Neural progenitor cell (in vitro differentiated cells): ENCODE measurements at regions not wholly inside any gene's neighbourhood (a gene's known extent, or its start where the extent isn't known, plus 50 kb on each side); places are given as distances from the start of the nearest gene placed in this dataset.

Experiments used
- DNase-seq: peaks from one replicate; pipeline ENCODE4 v3.0.0-alpha.2; 2016; ENCODE audit warnings: low spot score
- H2AFZ ChIP-seq: fragments of 200-600 bp; sonication (generic); replicated peaks from 2 replicates; pipeline ENCODE4 v1.6.1; 2016; ENCODE audit warnings: antibody characterized with exemption
- H3F3A ChIP-seq: fragments of 200-600 bp; sonication (generic); 2 replicates; pipeline ENCODE4 v1.6.1; 2016; ENCODE audit warnings: antibody characterized with exemption, low read depth
- H3K27ac ChIP-seq: fragments of 200-600 bp; sonication (generic); 2 replicates; pipeline ENCODE4 v1.5.1; 2016; ENCODE audit warnings: mild to moderate bottlenecking
- H3K27me3 ChIP-seq: fragments of 200-600 bp; sonication (generic); 2 replicates; pipeline ENCODE4 v1.6.1; 2016; ENCODE audit warnings: mild to moderate bottlenecking, moderate library complexity
- H3K36me3 ChIP-seq: fragments of 200-600 bp; sonication (generic); 2 replicates; pipeline ENCODE4 v1.5.1; 2016
- H3K4me1 ChIP-seq: fragments of 200-600 bp; sonication (generic); 2 replicates; pipeline ENCODE4 v1.6.1; 2016; ENCODE audit warnings: mixed run types
- H3K4me2 ChIP-seq: fragments of 200-600 bp; sonication (generic); 2 replicates; pipeline ENCODE4 v1.6.1; 2016
- H3K4me3 ChIP-seq: fragments of 200-600 bp; sonication (generic); 2 replicates; pipeline ENCODE4 v1.5.1; 2016
- H3K79me2 ChIP-seq: fragments of 200-600 bp; sonication (generic); 2 replicates; pipeline ENCODE4 v1.6.1; 2016; ENCODE audit warnings: low read depth
- H3K9ac ChIP-seq: fragments of 200-600 bp; sonication (generic); 2 replicates; pipeline ENCODE4 v1.6.1; 2016
- H3K9me3 ChIP-seq: fragments of 200-600 bp; sonication (generic); 2 replicates; pipeline ENCODE4 v1.5.1; 2016; ENCODE audit warnings: low read depth
- H4K20me1 ChIP-seq: fragments of 200-600 bp; sonication (generic); 2 replicates; pipeline ENCODE4 v1.6.1; 2016; ENCODE audit warnings: low read depth
- H3K27ac Mint-ChIP-seq: 3 replicates; pipeline ENCODE4 v1.8.0; 2021; ENCODE audit warnings: mixed read lengths
- H3K27me3 Mint-ChIP-seq: 2 replicates; pipeline ENCODE4 v1.8.0; 2022; ENCODE audit warnings: low read depth, mild to moderate bottlenecking, inconsistent platforms, moderate library complexity, mixed read lengths; ENCODE audit not compliant: insufficient read depth
- H3K36me3 Mint-ChIP-seq: 3 replicates; pipeline ENCODE4 v1.8.0; 2021; ENCODE audit warnings: mixed read lengths
- H3K4me1 Mint-ChIP-seq: 3 replicates; pipeline ENCODE4 v1.8.0; 2021; ENCODE audit warnings: mixed read lengths
- H3K4me3 Mint-ChIP-seq: 3 replicates; pipeline ENCODE4 v1.8.0; 2021; ENCODE audit warnings: mild to moderate bottlenecking, moderate library complexity, mixed read lengths
- H3K9me3 Mint-ChIP-seq: 3 replicates; pipeline ENCODE4 v1.8.0; 2020; ENCODE audit warnings: mixed read lengths
- CTCF ChIP-seq: fragments of 200-600 bp; sonication (generic); IDR thresholded peaks from 2 replicates; pipeline ENCODE4 v1.5.1; 2017; ENCODE audit warnings: antibody characterized with exemption, mild to moderate bottlenecking
- EZH2 ChIP-seq: fragments of 200-600 bp; sonication (generic); IDR thresholded peaks from 2 replicates; pipeline ENCODE4 v1.6.1; 2017; ENCODE audit warnings: antibody characterized with exemption, mild to moderate bottlenecking, moderate library complexity
- EZH2phosphoT487 ChIP-seq: fragments of 200-600 bp; sonication (generic); IDR thresholded peaks from 2 replicates; pipeline ENCODE4 v1.6.1; 2017; ENCODE audit warnings: antibody characterized with exemption

- Histone ChIP-seq H2AFZ (no peak overlapping the region), H3F3A (no peaks in the 10 kb centered on the region), H3K27me3 (no peaks in the 10 kb centered on the region), H3K4me2 (no peak overlapping the region), H3K9ac (no peak overlapping the region), H4K20me1 (no peaks in the 10 kb centered on the region), H3K36me3 (no peaks in the 10 kb centered on the region), H3K79me2 (no peaks in the 10 kb centered on the region), H3K9me3 (no peaks in the 10 kb centered on the region), H3K27ac (no peak overlapping the region), H3K4me1 (no peaks in the 10 kb centered on the region), H3K4me3 (no peak overlapping the region)
- no peak overlapping the region for H3K4me3 Mint-ChIP-seq
- no peak for DNase-seq
- H3K36me3 Mint-ChIP-seq: no peaks in the 10 kb centered on the region
- no peaks in the 10 kb centered on the region for H3K4me1 Mint-ChIP-seq
- H3K27me3 Mint-ChIP-seq: peaks cover 3% of the 10 kb centered on the region
- no peak overlapping the region for H3K27ac Mint-ChIP-seq
- TF ChIP-seq CTCF (no peak), EZH2 (no peak), EZH2phosphoT487 (no peak)
- H3K9me3 Mint-ChIP-seq: peaks cover 14% of the 10 kb centered on the region
Observed at GRCh38 chr9:87076825-87077224, 129.5 kb upstream of the GAS1 start.

GRCh38 chr9:87077986-87078385 is 130.7 kb upstream of the GAS1 start:
- Histone ChIP-seq H3K9me3 (no peaks in the 10 kb centered on the region), H3K36me3 (no peaks in the 10 kb centered on the region), H3K27ac (no peak overlapping the region), H3F3A (no peaks in the 10 kb centered on the region), H3K4me2 (no peak overlapping the region), H4K20me1 (no peaks in the 10 kb centered on the region), H3K9ac (no peak overlapping the region), H3K4me1 (no peaks in the 10 kb centered on the region), H3K4me3 (no peak overlapping the region), H3K79me2 (no peaks in the 10 kb centered on the region), H2AFZ (no peak overlapping the region), H3K27me3 (no peaks in the 10 kb centered on the region)
- Mint-ChIP-seq H3K27ac (no peak overlapping the region), H3K27me3 (peaks cover 3% of the 10 kb centered on the region), H3K9me3 (peaks cover 14% of the 10 kb centered on the region), H3K36me3 (no peaks in the 10 kb centered on the region), H3K4me3 (no peak overlapping the region), H3K4me1 (no peaks in the 10 kb centered on the region)
- TF ChIP-seq EZH2phosphoT487: no peak
- no peak for TF ChIP-seq EZH2
- TF ChIP-seq CTCF: no peak
- no peak for DNase-seq

DNA sequence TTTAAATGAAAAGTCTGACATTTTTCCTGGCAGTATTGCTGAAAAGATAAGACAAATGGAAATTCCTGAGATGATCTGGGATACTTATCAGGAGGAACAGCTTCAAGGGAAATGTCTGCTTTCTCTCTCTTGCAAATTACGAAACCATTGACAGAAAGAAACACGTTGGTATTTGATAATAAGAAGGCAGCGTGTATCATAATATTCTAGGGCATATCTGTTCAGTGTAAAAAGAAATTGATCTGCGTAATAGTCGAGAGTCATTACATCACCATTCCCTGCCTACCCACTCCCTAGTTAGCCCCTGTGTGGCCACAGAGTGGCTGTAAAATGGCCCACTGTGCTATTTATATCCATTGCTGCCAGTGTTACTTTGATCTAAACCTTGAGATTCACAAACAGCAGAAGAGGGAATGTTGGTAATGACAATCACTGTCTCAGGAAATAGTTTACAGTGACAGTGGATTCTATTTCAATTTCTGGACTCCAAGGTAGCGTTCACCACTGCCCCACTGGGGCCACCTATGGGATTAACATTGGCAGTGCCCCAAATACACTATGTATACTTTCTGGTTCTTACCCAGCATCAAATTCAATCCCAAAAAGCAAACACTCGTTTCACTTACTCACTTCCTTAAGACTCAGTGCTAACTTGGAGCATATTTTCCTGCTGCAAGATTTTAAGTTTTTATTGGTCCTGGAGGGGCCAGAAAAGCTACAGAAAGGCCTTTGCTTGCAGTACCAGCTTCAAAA is 133.4 kb upstream of the GAS1 start:
- Histone ChIP-seq H2AFZ (no peak overlapping the region), H3K4me1 (no peaks in the 10 kb centered on the region), H4K20me1 (no peaks in the 10 kb centered on the region), H3K4me2 (no peak overlapping the region), H3F3A (no peaks in the 10 kb centered on the region), H3K79me2 (no peaks in the 10 kb centered on the region), H3K27me3 (no peaks in the 10 kb centered on the region), H3K27ac (no peak overlapping the region), H3K9me3 (no peaks in the 10 kb centered on the region), H3K36me3 (no peaks in the 10 kb centered on the region), H3K4me3 (no peak overlapping the region), H3K9ac (no peak overlapping the region)
- no peak overlapping the region for H3K27ac Mint-ChIP-seq
- peaks cover 10% of the 10 kb centered on the region for H3K4me1 Mint-ChIP-seq
- H3K4me3 Mint-ChIP-seq: no peak overlapping the region
- DNase-seq: no peak
- H3K9me3 Mint-ChIP-seq: peaks cover 16% of the 10 kb centered on the region
- peaks cover 3% of the 10 kb centered on the region for H3K27me3 Mint-ChIP-seq
- H3K36me3 Mint-ChIP-seq: no peaks in the 10 kb centered on the region
- TF ChIP-seq EZH2phosphoT487 (no peak), CTCF (peak; percentile 18)
